ENCODE measurements at regions not wholly inside any gene's neighbourhood (a gene's known extent, or its start where the extent isn't known, plus 50 kb on each side); places are given as distances from the start of the nearest gene placed in this dataset.

- Histone ChIP-seq H3K9me3 (ENCODE audit: control insufficient read depth, insufficient read depth, low read depth, low read length) (no peaks in the 10 kb centered on the region), H3K36me3 (ENCODE audit: control insufficient read depth in 2 of 2, insufficient read depth in 1 of 2, low read length in 2 of 2) (no peaks in the 10 kb centered on the region), H3K27ac (ENCODE audit: extremely low read depth, low read depth, low read length) (no peak overlapping the region), H3K4me1 (ENCODE audit: control insufficient read depth, insufficient read depth, low read length) (no peaks in the 10 kb centered on the region), H3K4me3 (ENCODE audit: low read depth, low read length) (no peak overlapping the region)
- CTCF ChIA-PET, result interaction anchor here (0.5 kb wide), 1 partner anchor 23 kb away, joined by 5 read pairs; no protein-coding TSS in a partner anchor
- POLR2A ChIA-PET, result no interaction called here
- no peak for TF ChIP-seq KLF8 (tag by site-specific recombination; IDR thresholded peaks at IDR 0.05)
- no peak for TF ChIP-seq ZNF280C (tag by site-specific recombination; IDR thresholded peaks at IDR 0.05)
- TF ChIP-seq ZNF433 (tag by site-specific recombination; IDR thresholded peaks at IDR 0.05; ENCODE audit: low read depth), result no peak
Observed at GRCh38 chr3:164224126-164224525, 854.2 kb downstream of the SI start.

GRCh38 chr3:164222197-164222596, 856.1 kb downstream of the SI start:
- H3K4me1 ChIP-seq (ENCODE audit: control insufficient read depth, insufficient read depth, low read length), result no peaks in the 10 kb centered on the region
- CTCF ChIA-PET, result no interaction called here
- POLR2A ChIA-PET, result no interaction called here
- H3K27ac ChIP-seq (ENCODE audit: extremely low read depth, low read depth, low read length), result no peak overlapping the region
- no peak overlapping the region for H3K4me3 ChIP-seq (ENCODE audit: low read depth, low read length)
- no peaks in the 10 kb centered on the region for H3K36me3 ChIP-seq (ENCODE audit: control insufficient read depth in 2 of 2, insufficient read depth in 1 of 2, low read length in 2 of 2)
- no peaks in the 10 kb centered on the region for H3K9me3 ChIP-seq (ENCODE audit: control insufficient read depth, insufficient read depth, low read depth, low read length)
- TF ChIP-seq ZNF513 (tag by site-specific recombination; IDR thresholded peaks at IDR 0.05) (no peak), ZEB2 (tag by site-specific recombination; IDR thresholded peaks at IDR 0.05) (no peak), ZNF645 (tag by site-specific recombination; IDR thresholded peaks at IDR 0.05) (no peak), ZBTB49 (tag by site-specific recombination; IDR thresholded peaks at IDR 0.05; ENCODE audit: low read depth) (no peak)

GRCh38 chr3:164221297-164221696, 857.0 kb downstream of the SI start:
- H3K36me3 ChIP-seq (ENCODE audit: control insufficient read depth in 2 of 2, insufficient read depth in 1 of 2, low read length in 2 of 2), result no peaks in the 10 kb centered on the region
- no peaks in the 10 kb centered on the region for H3K4me1 ChIP-seq (ENCODE audit: control insufficient read depth, insufficient read depth, low read length)
- TF ChIP-seq ZNF624 (tag by site-specific recombination; IDR thresholded peaks at IDR 0.05), result no peak
- TF ChIP-seq ZNF112 (tag by site-specific recombination; IDR thresholded peaks at IDR 0.05), result no peak
- TF ChIP-seq ZNF600 (tag by site-specific recombination; IDR thresholded peaks at IDR 0.05), result no peak
- no peak for TF ChIP-seq ZNF157 (tag by site-specific recombination; IDR thresholded peaks at IDR 0.05)
- no peak for TF ChIP-seq TCF7L2 (IDR thresholded peaks at IDR 0.05; ENCODE audit: borderline replicate concordance, low read depth, low read length)
- no peak for TF ChIP-seq ZNF791 (tag by site-specific recombination; IDR thresholded peaks at IDR 0.05)
- TF ChIP-seq ZNF692 (tag by site-specific recombination; IDR thresholded peaks at IDR 0.05), result no peak
- TF ChIP-seq ZNF837 (tag by site-specific recombination; IDR thresholded peaks at IDR 0.05), result no peak
- TF ChIP-seq ZNF211 (tag by site-specific recombination; IDR thresholded peaks at IDR 0.05; ENCODE audit: low read depth), result no peak
- no peak for TF ChIP-seq ZSCAN30 (tag by site-specific recombination; IDR thresholded peaks at IDR 0.05)
- no peak for TF ChIP-seq ZNF202 (tag by site-specific recombination; IDR thresholded peaks at IDR 0.05; ENCODE audit: borderline replicate concordance)
- no peak for TF ChIP-seq ZNF350 (tag by site-specific recombination; IDR thresholded peaks at IDR 0.05)
- no peak overlapping the region for H3K27ac ChIP-seq (ENCODE audit: extremely low read depth, low read depth, low read length)
- ChIA-PET POLR2A (no interaction called here), CTCF (no interaction called here)
- H3K9me3 ChIP-seq (ENCODE audit: control insufficient read depth, insufficient read depth, low read depth, low read length), result no peaks in the 10 kb centered on the region
- H3K4me3 ChIP-seq (ENCODE audit: low read depth, low read length), result no peak overlapping the region

All from HEK293 (cell line).